Inflammatory macrophage treated with lipopolysaccharide for 1 hour (primary cell): ENCODE measurements at regions not wholly inside any gene's neighbourhood (a gene's known extent, or its start where the extent isn't known, plus 50 kb on each side); places are given as distances from the start of the nearest gene placed in this dataset.

Source experiments
- DNase-seq, 2 donors: peaks; one replicate each; pipeline ENCODE4 v3.0.0-alpha.2; 2020 to 2022

GRCh38 chrX:134716620-134717012 is 58.3 kb upstream of the PLAC1 start:
- no peak for DNase-seq

GRCh38 chrX:134715930-134716619 is 57.8 kb upstream of the PLAC1 start:
- DNase-seq: no peak

- DNase-seq: no peak
Measured at GRCh38 chrX:134714633-134715110, 56.4 kb upstream of the PLAC1 start.

GRCh38 chrX:134713618-134714107 is 55.4 kb upstream of the PLAC1 start:
- no peak for DNase-seq

GRCh38 chrX:134712272-134712671 is 54.0 kb upstream of the PLAC1 start:
- no peak for DNase-seq

GRCh38 chrX:134711135-134711921 is 53.1 kb upstream of the PLAC1 start:
- no peak for DNase-seq
